ENCODE measurements at regions not wholly inside any gene's neighbourhood (a gene's known extent, or its start where the extent isn't known, plus 50 kb on each side); places are given as distances from the start of the nearest gene placed in this dataset.

DNA sequence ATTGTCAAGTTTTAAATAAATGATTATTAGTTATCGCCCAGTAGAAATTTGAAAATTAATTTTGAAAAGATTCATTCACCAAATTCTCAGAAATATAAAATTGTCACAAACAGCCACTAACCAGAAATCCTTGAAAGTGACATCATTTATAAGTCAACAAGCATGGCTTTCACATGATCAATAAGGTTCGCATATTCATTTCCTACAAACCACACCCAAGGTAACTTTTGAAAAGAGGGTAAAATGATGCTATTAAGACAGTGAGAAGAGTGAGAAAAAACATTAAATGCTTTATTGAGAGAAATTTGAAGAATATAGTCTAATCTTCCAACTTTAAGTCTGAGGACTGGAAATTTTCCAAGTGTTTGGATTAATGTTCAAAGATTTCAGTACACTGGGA is 263.6 kb upstream of the ALCAM start:
- H3K9me3 Mint-ChIP-seq (ENCODE audit: unreplicated experiment), result peaks cover 8% of the 10 kb centered on the region
- no peaks in the 10 kb centered on the region for H3K27me3 Mint-ChIP-seq (ENCODE audit: insufficient read depth, unreplicated experiment)
- CTCF ChIA-PET, result no interaction called here
- intact Hi-C loops (cut with micrococcal nuclease), result no loop called here
- no peak for DNase-seq (ENCODE audit: unreplicated experiment)
- no peak overlapping the region for H3K4me3 Mint-ChIP-seq (ENCODE audit: unreplicated experiment)
- no peaks in the 10 kb centered on the region for H3K4me1 Mint-ChIP-seq (ENCODE audit: insufficient read depth, unreplicated experiment)
- H3K36me3 Mint-ChIP-seq (ENCODE audit: insufficient read depth, unreplicated experiment), result no peaks in the 10 kb centered on the region
- TF ChIP-seq, protein P1, sequence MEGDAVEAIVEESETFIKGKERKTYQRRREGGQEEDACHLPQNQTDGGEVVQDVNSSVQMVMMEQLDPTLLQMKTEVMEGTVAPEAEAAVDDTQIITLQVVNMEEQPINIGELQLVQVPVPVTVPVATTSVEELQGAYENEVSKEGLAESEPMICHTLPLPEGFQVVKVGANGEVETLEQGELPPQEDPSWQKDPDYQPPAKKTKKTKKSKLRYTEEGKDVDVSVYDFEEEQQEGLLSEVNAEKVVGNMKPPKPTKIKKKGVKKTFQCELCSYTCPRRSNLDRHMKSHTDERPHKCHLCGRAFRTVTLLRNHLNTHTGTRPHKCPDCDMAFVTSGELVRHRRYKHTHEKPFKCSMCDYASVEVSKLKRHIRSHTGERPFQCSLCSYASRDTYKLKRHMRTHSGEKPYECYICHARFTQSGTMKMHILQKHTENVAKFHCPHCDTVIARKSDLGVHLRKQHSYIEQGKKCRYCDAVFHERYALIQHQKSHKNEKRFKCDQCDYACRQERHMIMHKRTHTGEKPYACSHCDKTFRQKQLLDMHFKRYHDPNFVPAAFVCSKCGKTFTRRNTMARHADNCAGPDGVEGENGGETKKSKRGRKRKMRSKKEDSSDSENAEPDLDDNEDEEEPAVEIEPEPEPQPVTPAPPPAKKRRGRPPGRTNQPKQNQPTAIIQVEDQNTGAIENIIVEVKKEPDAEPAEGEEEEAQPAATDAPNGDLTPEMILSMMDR (IDR thresholded peaks at IDR 0.05; ENCODE audit: unreplicated experiment), result no peak
- BruUV-seq (replicated peaks), result no TSS peak
- H3K27ac Mint-ChIP-seq (ENCODE audit: low read depth, unreplicated experiment), result no peak overlapping the region
- POLR2A ChIA-PET, result no interaction called here

DNA sequence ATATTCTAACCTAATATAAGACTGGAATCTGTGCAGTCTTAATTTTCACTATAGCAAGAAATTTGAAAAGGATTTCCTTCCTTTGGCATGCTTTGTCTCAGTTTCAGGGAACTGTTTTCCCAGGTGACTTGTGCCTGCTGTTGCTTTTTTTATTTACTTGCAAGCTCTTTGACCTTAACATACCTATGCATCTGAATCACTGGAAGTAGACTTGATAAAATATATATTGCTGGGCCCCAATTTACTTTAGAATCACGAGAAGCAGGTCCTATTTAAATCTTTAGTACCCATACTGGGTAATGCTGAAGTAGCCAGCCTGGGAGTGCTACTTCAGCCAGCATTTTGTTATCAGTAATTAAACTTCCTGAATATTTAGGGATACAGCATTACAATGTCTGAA is 257.9 kb upstream of the ALCAM start:
- peaks cover 11% of the 10 kb centered on the region for H3K9me3 Mint-ChIP-seq (ENCODE audit: unreplicated experiment)
- H3K27ac Mint-ChIP-seq (ENCODE audit: low read depth, unreplicated experiment), result no peak overlapping the region
- H3K4me1 Mint-ChIP-seq (ENCODE audit: insufficient read depth, unreplicated experiment), result no peaks in the 10 kb centered on the region
- no peaks in the 10 kb centered on the region for H3K27me3 Mint-ChIP-seq (ENCODE audit: insufficient read depth, unreplicated experiment)
- no peak for DNase-seq (ENCODE audit: unreplicated experiment)
- no peaks in the 10 kb centered on the region for H3K36me3 Mint-ChIP-seq (ENCODE audit: insufficient read depth, unreplicated experiment)
- intact Hi-C loops (cut with micrococcal nuclease), result no loop called here
- TF ChIP-seq, protein P1 (IDR thresholded peaks at IDR 0.05; ENCODE audit: unreplicated experiment), result no peak
- POLR2A ChIA-PET, result interaction anchor here (0.7 kb wide), 1 partner anchor 99 kb away, joined by 3 read pairs; no protein-coding TSS in a partner anchor
- no peak overlapping the region for H3K4me3 Mint-ChIP-seq (ENCODE audit: unreplicated experiment)
- CTCF ChIA-PET, result interaction anchor here (0.6 to 0.7 kb wide), 2 partner anchors 11 to 231 kb away, joined by 4 to 5 read pairs; no protein-coding TSS in a partner anchor
- no TSS peak for BruUV-seq (replicated peaks)

DNA sequence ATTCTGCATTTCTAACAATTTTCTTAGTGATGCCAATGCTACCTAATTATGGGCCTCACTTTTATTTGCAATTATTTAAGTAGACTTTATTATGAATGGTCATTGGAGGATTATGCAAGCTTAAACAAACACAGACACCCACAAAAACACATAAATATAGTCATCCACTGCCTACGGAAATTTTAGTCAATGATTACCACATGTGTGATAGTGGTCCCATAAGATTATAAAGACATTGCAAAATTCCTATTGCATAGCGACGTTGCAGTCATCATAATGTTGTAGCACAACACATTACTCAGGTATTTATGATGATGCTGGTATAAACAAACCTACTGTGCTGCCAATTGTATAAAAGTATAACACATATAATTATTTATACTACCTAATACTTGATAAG is 247.8 kb upstream of the ALCAM start:
- Mint-ChIP-seq H3K27me3 (ENCODE audit: insufficient read depth, unreplicated experiment) (no peaks in the 10 kb centered on the region), H3K27ac (ENCODE audit: low read depth, unreplicated experiment) (no peak overlapping the region), H3K4me3 (ENCODE audit: unreplicated experiment) (no peak overlapping the region), H3K36me3 (ENCODE audit: insufficient read depth, unreplicated experiment) (no peaks in the 10 kb centered on the region), H3K9me3 (ENCODE audit: unreplicated experiment) (no peaks in the 10 kb centered on the region), H3K4me1 (ENCODE audit: insufficient read depth, unreplicated experiment) (peaks cover 6% of the 10 kb centered on the region)
- intact Hi-C loops (cut with micrococcal nuclease), result no loop called here
- TF ChIP-seq, protein P1 (IDR thresholded peaks at IDR 0.05; ENCODE audit: unreplicated experiment), result no peak
- no TSS peak for BruUV-seq (replicated peaks)
- DNase-seq (ENCODE audit: unreplicated experiment), result peak; percentile 75
- ChIA-PET POLR2A (interaction anchor here (1.1 kb wide), 1 partner anchor 24 kb away, joined by 3 read pairs; no protein-coding TSS in a partner anchor), CTCF (interaction anchor here (0.6 kb wide), 1 partner anchor 657 kb away, joined by 3 read pairs; no protein-coding TSS in a partner anchor)

DNA sequence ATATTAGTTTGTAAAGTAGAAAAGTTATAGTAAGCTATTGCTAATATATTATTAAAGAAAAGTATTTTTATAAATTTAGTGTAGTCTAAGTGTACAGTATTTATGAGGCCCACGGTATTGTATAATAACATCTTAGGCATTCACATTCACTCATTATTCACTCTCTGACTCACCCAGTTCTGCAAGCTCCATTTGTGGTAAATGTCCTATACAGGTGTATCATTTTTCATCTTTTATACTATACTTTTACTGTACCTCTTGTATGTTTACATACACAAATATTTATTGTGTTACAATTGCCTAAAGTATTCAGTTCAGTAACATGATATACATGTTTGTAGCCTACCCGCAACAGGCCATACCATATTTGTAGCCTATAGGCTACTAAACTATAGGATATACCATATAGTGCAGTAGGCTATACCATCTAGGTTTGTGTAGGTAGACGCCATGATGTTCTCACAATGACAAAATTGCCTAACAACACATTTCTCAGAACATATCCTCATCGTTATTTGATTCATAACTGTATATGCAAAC is 246.8 kb upstream of the ALCAM start:
- H3K9me3 Mint-ChIP-seq (ENCODE audit: unreplicated experiment), result no peaks in the 10 kb centered on the region
- ChIA-PET CTCF (no interaction called here), POLR2A (interaction anchor here (0.6 to 1.1 kb wide), 2 partner anchors 25 to 247 kb away, joined by 3 to 4 read pairs; no protein-coding TSS in a partner anchor)
- no TSS peak for BruUV-seq (replicated peaks)
- intact Hi-C loops (cut with micrococcal nuclease), result loop anchor here (5.0 kb wide), 1 partner anchor 247 kb away; the partner anchor contains the start of gene ALCAM
- H3K4me1 Mint-ChIP-seq (ENCODE audit: insufficient read depth, unreplicated experiment), result peaks cover 6% of the 10 kb centered on the region
- H3K36me3 Mint-ChIP-seq (ENCODE audit: insufficient read depth, unreplicated experiment), result no peaks in the 10 kb centered on the region
- no peak overlapping the region for H3K27ac Mint-ChIP-seq (ENCODE audit: low read depth, unreplicated experiment)
- no peak overlapping the region for H3K4me3 Mint-ChIP-seq (ENCODE audit: unreplicated experiment)
- DNase-seq (ENCODE audit: unreplicated experiment), result peak; percentile 41
- TF ChIP-seq, protein P1 (IDR thresholded peaks at IDR 0.05; ENCODE audit: unreplicated experiment), result no peak
- H3K27me3 Mint-ChIP-seq (ENCODE audit: insufficient read depth, unreplicated experiment), result no peaks in the 10 kb centered on the region
